GM19240 (cell line): ENCODE measurements at regions not wholly inside any gene's neighbourhood (a gene's known extent, or its start where the extent isn't known, plus 50 kb on each side); places are given as distances from the start of the nearest gene placed in this dataset.
"Not testable (repeated sequence)": the region's sequence is repeated elsewhere in the genome, so short reads cannot be mapped to it uniquely, and the experiment has no call there.

Experiments used
- DNase-seq: peaks from one replicate; pipeline ENCODE4 v3.0.0; 2011; ENCODE audit warnings: low spot score; ENCODE audit not compliant: insufficient read length

- DNase-seq = no peak
These were observed 50.3 kb upstream of the ATP6AP2 start for GRCh38 chrX:40530509-40530908.

- no peak for DNase-seq
These were observed 53.2 kb upstream of the ATP6AP2 start for GRCh38 chrX:40527543-40527942.

- no peak for DNase-seq
These were observed 54.4 kb upstream of the ATP6AP2 start for GRCh38 chrX:40526412-40526811.

- DNase-seq = not testable (repeated sequence)
These were observed 54.9 kb upstream of the ATP6AP2 start for GRCh38 chrX:40525901-40526300.

GRCh38 chrX:40524423-40524822 is 56.3 kb upstream of the ATP6AP2 start:
- DNase-seq = no peak

- no peak for DNase-seq
These were observed 56.9 kb upstream of the ATP6AP2 start for GRCh38 chrX:40523852-40524251.

GRCh38 chrX:40521868-40522450 is 58.8 kb upstream of the ATP6AP2 start:
- no peak for DNase-seq

- DNase-seq = no peak
These were observed 66.4 kb upstream of the ATP6AP2 start for GRCh38 chrX:40514376-40514775.

GRCh38 chrX:40513835-40514234 is 66.9 kb upstream of the ATP6AP2 start:
- DNase-seq = no peak

GRCh38 chrX:40513012-40513411 is 67.8 kb upstream of the ATP6AP2 start:
- no peak for DNase-seq

GRCh38 chrX:40511258-40511657 is 69.5 kb upstream of the ATP6AP2 start:
- DNase-seq = no peak

GRCh38 chrX:40508560-40508959 is 72.2 kb upstream of the ATP6AP2 start:
- DNase-seq = no peak

- DNase-seq = no peak
These were observed 74.4 kb upstream of the ATP6AP2 start for GRCh38 chrX:40506201-40506985.

- DNase-seq = no peak
These were observed 75.8 kb upstream of the ATP6AP2 start for GRCh38 chrX:40504801-40505605.

- no peak for DNase-seq
These were observed 77.7 kb upstream of the ATP6AP2 start for GRCh38 chrX:40503094-40503493.

- DNase-seq = no peak
These were observed 78.1 kb upstream of the ATP6AP2 start for GRCh38 chrX:40502688-40503087.

GRCh38 chrX:40501164-40501855 is 79.5 kb upstream of the ATP6AP2 start:
- no peak for DNase-seq

- DNase-seq = no peak
These were observed 84.0 kb upstream of the ATP6AP2 start for GRCh38 chrX:40496728-40497127.

- no peak for DNase-seq
These were observed 85.1 kb upstream of the ATP6AP2 start for GRCh38 chrX:40495659-40496058.

GRCh38 chrX:40494005-40494404 is 86.8 kb upstream of the ATP6AP2 start:
- DNase-seq = no peak

- DNase-seq = no peak
These were observed 92.5 kb upstream of the ATP6AP2 start for GRCh38 chrX:40488296-40488695.

- DNase-seq = no peak
These were observed 94.8 kb upstream of the ATP6AP2 start for GRCh38 chrX:40485973-40486372.
